Astrocyte (in vitro differentiated cells and primary cell): ENCODE measurements at regions not wholly inside any gene's neighbourhood (a gene's known extent, or its start where the extent isn't known, plus 50 kb on each side); places are given as distances from the start of the nearest gene placed in this dataset.

ENCODE experiments used
- DNase-seq: peaks from one replicate; pipeline ENCODE4 v3.0.0-alpha.2; 2010; ENCODE audit warnings: low read depth
- FAIRE-seq: peaks from 2 replicates; lab custom pipeline; 2011; peaks lifted over from hg19 to GRCh38; lab: Jason Lieb, UNC
- H2AFZ ChIP-seq: 2 replicates; pipeline ENCODE4 v1.6.0; 2012; ENCODE audit warnings: low read depth, low read length, inconsistent platforms
- H3K27ac ChIP-seq: 2 replicates; pipeline ENCODE4 v1.5.1; 2011; ENCODE audit warnings: low read depth, low read length, inconsistent platforms
- H3K27me3 ChIP-seq: 2 replicates; pipeline ENCODE4 v1.6.0; 2011; ENCODE audit warnings: low read length, inconsistent platforms; ENCODE audit not compliant: insufficient read depth
- H3K36me3 ChIP-seq: 2 replicates; pipeline ENCODE4 v1.5.1; 2011; ENCODE audit warnings: low read length, inconsistent platforms; ENCODE audit not compliant: insufficient read depth
- H3K4me1 ChIP-seq: 2 replicates; pipeline ENCODE4 v1.5.1; 2011; ENCODE audit warnings: low read length, inconsistent platforms; ENCODE audit not compliant: insufficient read depth
- H3K4me2 ChIP-seq: 2 replicates; pipeline ENCODE4 v1.6.0; 2012; ENCODE audit warnings: low read length, inconsistent platforms
- H3K4me3 ChIP-seq: 2 replicates; pipeline ENCODE4 v1.5.1; 2011; ENCODE audit warnings: low read depth, mild to moderate bottlenecking, low read length, inconsistent platforms; ENCODE audit not compliant: insufficient read depth
- H3K79me2 ChIP-seq: 2 replicates; pipeline ENCODE4 v1.6.0; 2012; ENCODE audit warnings: mild to moderate bottlenecking, low read length, inconsistent platforms; ENCODE audit not compliant: insufficient read depth
- H3K9ac ChIP-seq: 2 replicates; pipeline ENCODE4 v1.6.0; 2012; ENCODE audit warnings: mild to moderate bottlenecking, low read length, inconsistent platforms
- H3K9me3 ChIP-seq: 2 replicates; pipeline ENCODE4 v1.5.1; 2012; ENCODE audit warnings: low read depth, mild to moderate bottlenecking, low read length, inconsistent platforms; ENCODE audit not compliant: insufficient read depth
- H4K20me1 ChIP-seq: 2 replicates; pipeline ENCODE4 v1.6.0; 2012; ENCODE audit warnings: low read length, inconsistent platforms; ENCODE audit not compliant: insufficient read depth
- H3K27ac Mint-ChIP-seq: one replicate; pipeline ENCODE4 v1.8.0; 2021; ENCODE audit warnings: mild to moderate bottlenecking, mixed read lengths; ENCODE audit not compliant: unreplicated experiment
- H3K27me3 Mint-ChIP-seq: one replicate; pipeline ENCODE4 v1.8.0; 2021; ENCODE audit warnings: low read depth, mixed read lengths; ENCODE audit not compliant: unreplicated experiment
- H3K36me3 Mint-ChIP-seq: one replicate; pipeline ENCODE4 v1.8.0; 2021; ENCODE audit warnings: low read depth, mixed read lengths; ENCODE audit not compliant: unreplicated experiment
- H3K4me1 Mint-ChIP-seq: one replicate; pipeline ENCODE4 v1.8.0; 2021; ENCODE audit warnings: low read depth, mixed read lengths; ENCODE audit not compliant: unreplicated experiment
- H3K4me3 Mint-ChIP-seq: one replicate; pipeline ENCODE4 v1.8.0; 2021; ENCODE audit warnings: mild to moderate bottlenecking, moderate library complexity, mixed read lengths; ENCODE audit not compliant: unreplicated experiment
- H3K9me3 Mint-ChIP-seq: one replicate; pipeline ENCODE4 v1.8.0; 2021; ENCODE audit warnings: mild to moderate bottlenecking, mixed read lengths; ENCODE audit not compliant: unreplicated experiment
- EZH2 ChIP-seq: IDR thresholded peaks from 2 replicates; pipeline ENCODE4 v1.6.1; 2012; ENCODE audit warnings: mild to moderate bottlenecking, low read length, inconsistent platforms; ENCODE audit not compliant: insufficient read depth
- TF ChIP-seq, protein P1 (sequence below): IDR thresholded peaks from 2 replicates; pipeline ENCODE4 v1.5.1; 2011; ENCODE audit warnings: low read depth, mild to moderate bottlenecking, inconsistent platforms, low read length, moderate library complexity; ENCODE audit not compliant: insufficient read depth

DNA sequence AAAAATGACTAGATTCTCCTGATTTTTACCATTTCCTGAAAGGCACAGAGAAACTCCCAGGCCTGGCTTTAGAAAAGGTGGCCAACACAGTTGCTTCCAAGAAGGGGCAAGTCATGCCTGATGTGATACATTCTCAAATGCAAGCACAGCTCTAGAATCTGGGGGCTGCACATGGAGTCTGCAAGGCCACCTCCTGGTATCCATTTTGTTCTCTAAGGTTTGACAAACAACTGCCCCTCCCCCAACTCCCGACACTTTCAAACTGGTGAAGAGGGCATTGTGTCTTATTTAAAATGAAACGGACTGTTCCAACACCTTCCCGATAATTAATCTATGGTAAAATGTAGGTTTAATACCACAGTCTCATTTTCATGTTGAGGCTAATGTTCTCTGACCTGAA lies 220.2 kb upstream of the CEP162 start:
- H3K27me3 Mint-ChIP-seq, result no peaks in the 10 kb centered on the region
- no peak overlapping the region for H3K4me3 ChIP-seq
- H3K4me2 ChIP-seq, result no peak overlapping the region
- no peak for TF ChIP-seq EZH2
- TF ChIP-seq, protein P1, sequence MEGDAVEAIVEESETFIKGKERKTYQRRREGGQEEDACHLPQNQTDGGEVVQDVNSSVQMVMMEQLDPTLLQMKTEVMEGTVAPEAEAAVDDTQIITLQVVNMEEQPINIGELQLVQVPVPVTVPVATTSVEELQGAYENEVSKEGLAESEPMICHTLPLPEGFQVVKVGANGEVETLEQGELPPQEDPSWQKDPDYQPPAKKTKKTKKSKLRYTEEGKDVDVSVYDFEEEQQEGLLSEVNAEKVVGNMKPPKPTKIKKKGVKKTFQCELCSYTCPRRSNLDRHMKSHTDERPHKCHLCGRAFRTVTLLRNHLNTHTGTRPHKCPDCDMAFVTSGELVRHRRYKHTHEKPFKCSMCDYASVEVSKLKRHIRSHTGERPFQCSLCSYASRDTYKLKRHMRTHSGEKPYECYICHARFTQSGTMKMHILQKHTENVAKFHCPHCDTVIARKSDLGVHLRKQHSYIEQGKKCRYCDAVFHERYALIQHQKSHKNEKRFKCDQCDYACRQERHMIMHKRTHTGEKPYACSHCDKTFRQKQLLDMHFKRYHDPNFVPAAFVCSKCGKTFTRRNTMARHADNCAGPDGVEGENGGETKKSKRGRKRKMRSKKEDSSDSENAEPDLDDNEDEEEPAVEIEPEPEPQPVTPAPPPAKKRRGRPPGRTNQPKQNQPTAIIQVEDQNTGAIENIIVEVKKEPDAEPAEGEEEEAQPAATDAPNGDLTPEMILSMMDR, result no peak
- H3K27ac Mint-ChIP-seq, result no peak overlapping the region
- no peak overlapping the region for H2AFZ ChIP-seq
- no peaks in the 10 kb centered on the region for H4K20me1 ChIP-seq
- H3K4me1 Mint-ChIP-seq, result peaks cover 6% of the 10 kb centered on the region
- H3K27ac ChIP-seq, result no peak overlapping the region
- no peaks in the 10 kb centered on the region for H3K9me3 ChIP-seq
- no peaks in the 10 kb centered on the region for H3K36me3 ChIP-seq
- H3K36me3 Mint-ChIP-seq, result no peaks in the 10 kb centered on the region
- H3K79me2 ChIP-seq, result no peaks in the 10 kb centered on the region
- no peaks in the 10 kb centered on the region for H3K4me1 ChIP-seq
- no peaks in the 10 kb centered on the region for H3K27me3 ChIP-seq
- H3K9me3 Mint-ChIP-seq, result no peaks in the 10 kb centered on the region
- FAIRE-seq, result no peak
- no peak overlapping the region for H3K4me3 Mint-ChIP-seq
- no peak overlapping the region for H3K9ac ChIP-seq
- no peak for DNase-seq

DNA sequence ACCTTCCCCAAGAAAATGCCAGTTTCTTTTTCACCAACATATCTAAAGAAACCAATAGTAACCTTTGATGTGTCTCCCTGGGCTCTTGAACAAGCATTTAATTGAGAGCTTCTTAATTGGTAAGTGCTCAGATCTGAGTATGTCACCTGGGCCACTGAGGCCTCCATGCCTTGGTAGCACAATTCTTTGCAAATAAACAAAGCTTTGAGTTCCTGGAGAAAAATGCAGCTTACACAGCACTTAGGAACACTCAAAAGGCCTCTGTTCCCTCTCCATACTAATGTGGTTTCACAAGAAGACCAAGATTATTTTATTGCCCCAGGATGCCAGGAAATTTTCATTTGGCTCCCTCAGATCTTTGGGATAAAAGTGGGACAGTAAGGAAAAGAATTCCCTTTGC lies 217.6 kb upstream of the CEP162 start:
- Histone ChIP-seq H3K27me3 (no peaks in the 10 kb centered on the region), H3K79me2 (no peaks in the 10 kb centered on the region), H2AFZ (no peak overlapping the region), H3K36me3 (no peaks in the 10 kb centered on the region), H3K4me3 (no peak overlapping the region), H4K20me1 (no peaks in the 10 kb centered on the region), H3K9ac (no peak overlapping the region), H3K4me1 (no peaks in the 10 kb centered on the region), H3K27ac (no peak overlapping the region), H3K9me3 (no peaks in the 10 kb centered on the region), H3K4me2 (no peak overlapping the region)
- FAIRE-seq (no peak), DNase-seq (no peak)
- H3K4me3 Mint-ChIP-seq, result no peak overlapping the region
- peaks cover 6% of the 10 kb centered on the region for H3K4me1 Mint-ChIP-seq
- H3K27me3 Mint-ChIP-seq, result no peaks in the 10 kb centered on the region
- no peaks in the 10 kb centered on the region for H3K36me3 Mint-ChIP-seq
- no peaks in the 10 kb centered on the region for H3K9me3 Mint-ChIP-seq
- H3K27ac Mint-ChIP-seq, result no peak overlapping the region
- TF ChIP-seq, protein P1, result no peak
- no peak for TF ChIP-seq EZH2

DNA sequence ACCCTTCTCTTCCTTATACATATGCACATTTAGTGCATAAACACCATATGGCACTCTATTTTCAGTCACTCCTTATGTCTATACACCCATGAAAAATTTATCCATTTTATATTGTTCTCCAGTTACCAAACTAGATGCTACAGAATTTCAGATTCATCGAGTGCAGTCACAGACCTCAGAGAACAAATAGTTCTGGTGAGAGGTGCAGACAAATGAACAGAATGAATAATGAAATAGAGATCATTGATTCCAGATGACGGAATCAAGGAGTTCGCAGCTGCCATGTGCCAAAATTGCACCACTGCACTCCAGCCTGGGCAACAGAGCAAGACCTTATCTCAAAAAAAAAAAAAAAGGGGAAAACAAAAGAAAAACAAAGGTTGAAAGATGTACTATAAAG lies 214.8 kb upstream of the CEP162 start:
- no peak overlapping the region for H3K27ac Mint-ChIP-seq
- Histone ChIP-seq H3K4me2 (no peak overlapping the region), H3K4me1 (no peaks in the 10 kb centered on the region), H3K27ac (no peak overlapping the region), H4K20me1 (no peaks in the 10 kb centered on the region), H3K9me3 (no peaks in the 10 kb centered on the region), H3K4me3 (no peak overlapping the region), H3K27me3 (no peaks in the 10 kb centered on the region), H3K9ac (no peak overlapping the region), H3K36me3 (no peaks in the 10 kb centered on the region), H3K79me2 (no peaks in the 10 kb centered on the region), H2AFZ (no peak overlapping the region)
- no peak overlapping the region for H3K4me3 Mint-ChIP-seq
- DNase-seq, result no peak
- FAIRE-seq, result no peak
- no peaks in the 10 kb centered on the region for H3K36me3 Mint-ChIP-seq
- no peak for TF ChIP-seq EZH2
- TF ChIP-seq, protein P1, result no peak
- H3K27me3 Mint-ChIP-seq, result no peaks in the 10 kb centered on the region
- no peaks in the 10 kb centered on the region for H3K4me1 Mint-ChIP-seq
- no peaks in the 10 kb centered on the region for H3K9me3 Mint-ChIP-seq
